ENCODE measurements at regions not wholly inside any gene's neighbourhood (a gene's known extent, or its start where the extent isn't known, plus 50 kb on each side); places are given as distances from the start of the nearest gene placed in this dataset.

- Histone ChIP-seq H3K79me2 (ENCODE audit: control insufficient read depth, insufficient read depth, low read length) (no peaks in the 10 kb centered on the region), H3K4me1 (ENCODE audit: control insufficient read depth, extremely low read depth, insufficient read depth, low read length) (no peaks in the 10 kb centered on the region), H3K9me3 (replicated peaks; ENCODE audit: control insufficient read depth, insufficient read depth, low read length) (no peaks in the 10 kb centered on the region), H3K36me3 (ENCODE audit: control insufficient read depth in 2 of 2, extremely low read depth in 1 of 2, insufficient read depth in 2 of 2, low read length in 2 of 2) (no peaks in the 10 kb centered on the region), H2AFZ (ENCODE audit: low read depth, low read length) (no peak overlapping the region), H3K27me3 (ENCODE audit: control insufficient read depth in 2 of 2, insufficient read depth in 2 of 2, low read length in 2 of 2) (no peaks in the 10 kb centered on the region), H3K9me1 (replicated peaks; ENCODE audit: control insufficient read depth, extremely low read depth, insufficient read depth, low read length) (no peaks in the 10 kb centered on the region), H4K20me1 (replicated peaks; ENCODE audit: control insufficient read depth, extremely low read depth, insufficient read depth, low read length) (no peaks in the 10 kb centered on the region), H3K27ac (ENCODE audit: insufficient read depth, low read depth, low read length) (no peak overlapping the region), H3K9ac (replicated peaks; ENCODE audit: extremely low read depth, insufficient read depth, low read length) (no peak overlapping the region), H3K4me2 (ENCODE audit: insufficient read depth, low read length) (no peak overlapping the region), H3K4me3 (replicated peaks in 1 of 3; ENCODE audit: insufficient read depth in 1 of 3, low read depth in 1 of 3, low read length in 3 of 3) (no peak overlapping the region)
- POLR2A ChIA-PET = no interaction called here
- FAIRE-seq (no peak), DNase-seq (ENCODE audit: low read depth, low spot score) (no peak)
- no TSS peak for BruUV-seq (replicated peaks)
- dilution Hi-C loops (cut with MboI; ENCODE audit: extremely low pct_ligation_motif_present, low sequenced_read_pairs) (no loop called here), intact Hi-C loops (cut with micrococcal nuclease) (no loop called here)
- TF ChIP-seq FOS (IDR thresholded peaks at IDR 0.05; ENCODE audit: borderline replicate concordance, insufficient read depth, low read length) (peak; percentile 10), POLR2AphosphoS5 (IDR thresholded peaks at IDR 0.05; ENCODE audit: insufficient read depth, low read depth, low read length) (no peak)
- CTCF ChIA-PET = interaction anchor here (0.8 to 2.9 kb wide), 2 partner anchors 10 to 142 kb away, joined by 3 to 16 read pairs; no protein-coding TSS in a partner anchor
Observed at GRCh38 chr11:86183694-86184093, 60.9 kb upstream of the EED start.

DNA sequence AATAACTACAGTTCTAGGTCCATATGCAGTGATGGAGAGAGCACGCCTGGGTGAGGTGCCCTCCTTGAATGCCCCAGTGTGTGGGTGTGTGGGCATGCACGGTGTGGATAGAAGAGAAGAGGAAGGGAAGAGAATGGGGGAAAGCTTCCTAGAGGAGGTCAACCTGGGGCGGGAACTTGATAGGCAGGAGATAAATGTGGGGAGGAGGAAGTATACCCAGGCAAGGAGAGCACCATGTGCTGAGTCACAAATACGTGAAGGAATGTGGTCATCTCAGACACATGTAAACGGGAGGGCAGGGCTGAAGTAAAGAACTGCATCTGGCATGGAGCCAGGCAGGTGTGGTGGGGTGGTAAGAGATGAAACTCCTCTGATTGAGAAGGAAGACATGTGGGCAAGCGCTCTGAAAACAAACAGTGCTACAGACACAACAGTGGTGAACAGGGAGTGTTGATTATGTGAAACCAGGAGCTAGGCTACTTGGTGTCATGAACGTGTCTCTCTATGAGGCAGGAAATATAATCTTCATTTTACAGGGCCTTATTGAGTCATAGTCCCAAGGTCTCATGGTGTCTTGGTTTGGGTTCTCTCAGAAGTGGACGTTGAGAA, 61.5 kb upstream of the EED start:
- H2AFZ ChIP-seq (ENCODE audit: low read depth, low read length) = no peak overlapping the region
- intact Hi-C loops (cut with micrococcal nuclease) = no loop called here
- ChIA-PET POLR2A (interaction anchor here (0.6 kb wide), 1 partner anchor 302 kb away, joined by 3 read pairs; no protein-coding TSS in a partner anchor), CTCF (interaction anchor here (0.8 to 2.9 kb wide), 2 partner anchors 11 to 141 kb away, joined by 3 to 16 read pairs; no protein-coding TSS in a partner anchor)
- no peak overlapping the region for H3K9ac ChIP-seq (replicated peaks; ENCODE audit: extremely low read depth, insufficient read depth, low read length)
- no peaks in the 10 kb centered on the region for H3K36me3 ChIP-seq (ENCODE audit: control insufficient read depth in 2 of 2, extremely low read depth in 1 of 2, insufficient read depth in 2 of 2, low read length in 2 of 2)
- no peak overlapping the region for H3K4me3 ChIP-seq (replicated peaks in 1 of 3; ENCODE audit: insufficient read depth in 1 of 3, low read depth in 1 of 3, low read length in 3 of 3)
- H3K79me2 ChIP-seq (ENCODE audit: control insufficient read depth, insufficient read depth, low read length) = no peaks in the 10 kb centered on the region
- no peaks in the 10 kb centered on the region for H3K4me1 ChIP-seq (ENCODE audit: control insufficient read depth, extremely low read depth, insufficient read depth, low read length)
- H3K27ac ChIP-seq (ENCODE audit: insufficient read depth, low read depth, low read length) = no peak overlapping the region
- DNase-seq (ENCODE audit: low read depth, low spot score) (no peak), FAIRE-seq (no peak)
- H3K4me2 ChIP-seq (ENCODE audit: insufficient read depth, low read length) = no peak overlapping the region
- dilution Hi-C loops (cut with MboI; ENCODE audit: extremely low pct_ligation_motif_present, low sequenced_read_pairs) = no loop called here
- no peak for TF ChIP-seq MAX (IDR thresholded peaks at IDR 0.05; ENCODE audit: insufficient read depth, insufficient read length)
- no peaks in the 10 kb centered on the region for H3K27me3 ChIP-seq (ENCODE audit: control insufficient read depth in 2 of 2, insufficient read depth in 2 of 2, low read length in 2 of 2)
- no peaks in the 10 kb centered on the region for H3K9me3 ChIP-seq (replicated peaks; ENCODE audit: control insufficient read depth, insufficient read depth, low read length)
- no peaks in the 10 kb centered on the region for H3K9me1 ChIP-seq (replicated peaks; ENCODE audit: control insufficient read depth, extremely low read depth, insufficient read depth, low read length)
- H4K20me1 ChIP-seq (replicated peaks; ENCODE audit: control insufficient read depth, extremely low read depth, insufficient read depth, low read length) = no peaks in the 10 kb centered on the region
- BruUV-seq (replicated peaks) = no TSS peak

Measured in endothelial cell of umbilical vein (primary cell).